Esophagus muscularis mucosa (tissue), 3 donors: ENCODE measurements at regions not wholly inside any gene's neighbourhood (a gene's known extent, or its start where the extent isn't known, plus 50 kb on each side); places are given as distances from the start of the nearest gene placed in this dataset.

Experiments
- POLR2A ChIP-seq: fragments of 450-650 bp; IDR thresholded peaks from one replicate; pipeline ENCODE4 v1.6.1; 2017; ENCODE audit warnings: antibody characterized with exemption, moderate library complexity, mild to moderate bottlenecking, low read depth
- POLR2AphosphoS5 ChIP-seq, 2 donors: sonication (generic); formaldehyde crosslinking; IDR thresholded peaks; one replicate each; pipeline ENCODE4 v1.6.1; 2017; ENCODE audit warnings: antibody characterized with exemption in 2 of 2
- TF ChIP-seq, protein P1 (sequence below), 3 experiments: fragments of 200-600 bp in 2 of 3; fragments of 450-650 bp in 1 of 3; sonication (generic) in 2 of 3; IDR thresholded peaks; one replicate each; pipeline ENCODE4 v1.5.1; 2017 to 2019; ENCODE audit warnings: antibody characterized with exemption in 3 of 3, mild to moderate bottlenecking in 2 of 3, moderate library complexity in 1 of 3

DNA sequence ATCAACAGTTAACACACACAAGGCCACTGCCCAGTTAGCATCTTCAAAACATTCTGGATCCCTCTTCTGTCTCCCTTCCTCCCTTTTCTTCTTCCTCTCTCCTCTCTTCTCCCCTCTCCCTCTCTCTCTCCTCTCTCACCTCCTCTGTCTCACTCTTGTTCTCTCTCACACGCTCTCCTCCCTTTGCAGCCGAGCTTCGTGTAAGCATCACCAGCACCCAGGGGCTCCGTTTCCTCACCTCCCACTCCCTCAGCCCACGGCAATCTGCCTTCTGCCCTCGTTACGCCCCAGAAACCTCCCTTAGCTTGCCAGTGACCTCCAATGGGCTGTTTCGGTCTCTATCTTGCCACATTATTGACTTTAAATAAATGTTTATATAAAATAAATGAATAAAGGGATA is 147.4 kb downstream of the TEX36 start:
- TF ChIP-seq, protein P1, sequence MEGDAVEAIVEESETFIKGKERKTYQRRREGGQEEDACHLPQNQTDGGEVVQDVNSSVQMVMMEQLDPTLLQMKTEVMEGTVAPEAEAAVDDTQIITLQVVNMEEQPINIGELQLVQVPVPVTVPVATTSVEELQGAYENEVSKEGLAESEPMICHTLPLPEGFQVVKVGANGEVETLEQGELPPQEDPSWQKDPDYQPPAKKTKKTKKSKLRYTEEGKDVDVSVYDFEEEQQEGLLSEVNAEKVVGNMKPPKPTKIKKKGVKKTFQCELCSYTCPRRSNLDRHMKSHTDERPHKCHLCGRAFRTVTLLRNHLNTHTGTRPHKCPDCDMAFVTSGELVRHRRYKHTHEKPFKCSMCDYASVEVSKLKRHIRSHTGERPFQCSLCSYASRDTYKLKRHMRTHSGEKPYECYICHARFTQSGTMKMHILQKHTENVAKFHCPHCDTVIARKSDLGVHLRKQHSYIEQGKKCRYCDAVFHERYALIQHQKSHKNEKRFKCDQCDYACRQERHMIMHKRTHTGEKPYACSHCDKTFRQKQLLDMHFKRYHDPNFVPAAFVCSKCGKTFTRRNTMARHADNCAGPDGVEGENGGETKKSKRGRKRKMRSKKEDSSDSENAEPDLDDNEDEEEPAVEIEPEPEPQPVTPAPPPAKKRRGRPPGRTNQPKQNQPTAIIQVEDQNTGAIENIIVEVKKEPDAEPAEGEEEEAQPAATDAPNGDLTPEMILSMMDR (IDR thresholded peaks at IDR 0.05), result no peak
- TF ChIP-seq POLR2A (no peak), POLR2AphosphoS5 (IDR thresholded peaks at IDR 0.05) (no peak)
